ENCODE measurements at regions not wholly inside any gene's neighbourhood (a gene's known extent, or its start where the extent isn't known, plus 50 kb on each side); places are given as distances from the start of the nearest gene placed in this dataset.

DNA sequence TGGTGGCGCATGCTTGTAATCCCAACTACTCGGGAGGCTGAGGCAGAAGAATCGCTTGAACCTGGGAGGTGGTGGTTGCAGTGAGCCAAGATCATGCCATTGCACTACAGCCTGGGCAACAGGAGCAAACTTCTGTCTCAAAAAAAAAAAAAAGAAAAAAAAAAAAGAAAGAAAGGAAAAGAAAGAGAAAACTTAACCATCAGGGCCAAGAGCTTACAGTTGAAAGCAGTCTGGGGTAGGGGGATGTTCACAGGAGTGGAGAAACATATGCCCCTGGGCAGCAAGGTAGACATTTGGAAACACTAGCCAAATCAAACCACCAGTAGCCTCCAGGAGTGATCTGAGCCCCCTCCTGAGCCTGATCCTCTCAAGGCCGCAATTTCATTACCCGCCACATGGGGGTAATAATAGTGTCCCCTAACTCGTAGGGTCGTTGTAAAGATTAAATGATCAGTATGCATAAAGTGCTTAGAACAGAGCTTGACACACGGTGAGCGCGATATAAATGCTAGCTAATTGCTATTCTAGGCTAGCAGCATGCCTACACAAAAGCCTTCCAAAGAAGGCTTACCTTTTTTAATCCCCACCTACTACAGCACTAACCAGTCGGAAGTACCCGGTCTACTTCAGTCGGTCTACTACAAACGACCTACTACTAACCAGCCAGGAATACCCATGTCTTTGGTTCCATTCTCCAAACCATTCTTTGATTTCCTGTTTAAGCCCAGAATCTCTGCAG is 274.3 kb upstream of the NEBL start:
- TF ChIP-seq, protein P1, sequence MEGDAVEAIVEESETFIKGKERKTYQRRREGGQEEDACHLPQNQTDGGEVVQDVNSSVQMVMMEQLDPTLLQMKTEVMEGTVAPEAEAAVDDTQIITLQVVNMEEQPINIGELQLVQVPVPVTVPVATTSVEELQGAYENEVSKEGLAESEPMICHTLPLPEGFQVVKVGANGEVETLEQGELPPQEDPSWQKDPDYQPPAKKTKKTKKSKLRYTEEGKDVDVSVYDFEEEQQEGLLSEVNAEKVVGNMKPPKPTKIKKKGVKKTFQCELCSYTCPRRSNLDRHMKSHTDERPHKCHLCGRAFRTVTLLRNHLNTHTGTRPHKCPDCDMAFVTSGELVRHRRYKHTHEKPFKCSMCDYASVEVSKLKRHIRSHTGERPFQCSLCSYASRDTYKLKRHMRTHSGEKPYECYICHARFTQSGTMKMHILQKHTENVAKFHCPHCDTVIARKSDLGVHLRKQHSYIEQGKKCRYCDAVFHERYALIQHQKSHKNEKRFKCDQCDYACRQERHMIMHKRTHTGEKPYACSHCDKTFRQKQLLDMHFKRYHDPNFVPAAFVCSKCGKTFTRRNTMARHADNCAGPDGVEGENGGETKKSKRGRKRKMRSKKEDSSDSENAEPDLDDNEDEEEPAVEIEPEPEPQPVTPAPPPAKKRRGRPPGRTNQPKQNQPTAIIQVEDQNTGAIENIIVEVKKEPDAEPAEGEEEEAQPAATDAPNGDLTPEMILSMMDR (conservative IDR thresholded peaks at IDR 0.05 in 1 of 2, IDR thresholded peaks at IDR 0.05 in 1 of 2; ENCODE audit: low read depth in 1 of 2, low read length in 2 of 2), result peak; percentile 5 to 39
- no peak for TF ChIP-seq EZH2 (IDR thresholded peaks at IDR 0.05; ENCODE audit: low read length, missing control alignments)
